ENCODE measurements at regions not wholly inside any gene's neighbourhood (a gene's known extent, or its start where the extent isn't known, plus 50 kb on each side); places are given as distances from the start of the nearest gene placed in this dataset.

GRCh38 chr7:81075150-81075549 is 156.3 kb upstream of the SEMA3C start:
- TF ChIP-seq POLR2AphosphoS5 (IDR thresholded peaks at IDR 0.05) (no peak), POLR2A (IDR thresholded peaks at IDR 0.05) (no peak), EP300 (IDR thresholded peaks at IDR 0.05) (no peak), CTCF (IDR thresholded peaks at IDR 0.05) (no peak)
- no peak overlapping the region for H3K27ac ChIP-seq
- DNase-seq (ENCODE audit: low spot score in 2 of 2): no peak
- no peaks in the 10 kb centered on the region for H3K27me3 ChIP-seq
- H3K36me3 ChIP-seq: no peaks in the 10 kb centered on the region
- no peak overlapping the region for H3K4me3 ChIP-seq
- H3K9me3 ChIP-seq: peaks cover 4% of the 10 kb centered on the region
- H3K4me1 ChIP-seq: peaks cover 10% of the 10 kb centered on the region
- 38% methylated on average over 2 of the region's 2 CpGs for WGBS

DNA sequence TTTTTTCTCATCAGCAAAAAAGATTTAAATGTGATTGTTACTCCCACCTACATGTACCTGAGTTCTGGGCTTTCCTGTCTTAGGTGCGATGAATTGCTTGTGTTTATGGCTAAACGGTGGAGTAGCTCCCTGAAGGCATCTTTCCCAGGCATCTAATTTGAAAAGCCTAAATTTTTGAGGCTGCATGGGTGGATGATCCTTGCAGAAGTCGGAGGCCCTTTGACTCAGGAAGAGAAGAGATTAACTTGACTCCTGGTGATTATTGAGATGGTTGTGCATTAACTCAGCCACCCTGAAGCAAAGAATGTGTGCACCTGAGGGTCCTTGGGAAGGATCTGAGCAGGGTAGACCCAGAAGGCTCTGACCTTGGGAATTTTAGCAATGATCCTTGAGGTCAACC is 155.6 kb upstream of the SEMA3C start:
- TF ChIP-seq POLR2A (IDR thresholded peaks at IDR 0.05) (no peak), EP300 (IDR thresholded peaks at IDR 0.05) (no peak), POLR2AphosphoS5 (IDR thresholded peaks at IDR 0.05) (no peak), CTCF (IDR thresholded peaks at IDR 0.05) (no peak)
- DNase-seq (ENCODE audit: low spot score in 2 of 2): no peak
- Histone ChIP-seq H3K36me3 (no peaks in the 10 kb centered on the region), H3K4me3 (no peak overlapping the region), H3K4me1 (peaks cover 10% of the 10 kb centered on the region), H3K27ac (no peak overlapping the region), H3K9me3 (peaks cover 4% of the 10 kb centered on the region), H3K27me3 (no peaks in the 10 kb centered on the region)
- 79% methylated on average over 3 of the region's 3 CpGs for WGBS

- Histone ChIP-seq H3K4me3 (no peak overlapping the region), H3K27ac (no peak overlapping the region), H3K4me1 (peaks cover 10% of the 10 kb centered on the region), H3K9me3 (peaks cover 4% of the 10 kb centered on the region), H3K27me3 (no peaks in the 10 kb centered on the region), H3K36me3 (no peaks in the 10 kb centered on the region)
- TF ChIP-seq POLR2A (IDR thresholded peaks at IDR 0.05) (no peak), POLR2AphosphoS5 (IDR thresholded peaks at IDR 0.05) (no peak), EP300 (IDR thresholded peaks at IDR 0.05) (no peak), CTCF (IDR thresholded peaks at IDR 0.05) (no peak)
- no peak for DNase-seq (ENCODE audit: low spot score in 2 of 2)
- WGBS: 50% methylated on average over 1 of the region's 1 CpG
These were observed 155.0 kb upstream of the SEMA3C start for GRCh38 chr7:81073931-81074251.

DNA sequence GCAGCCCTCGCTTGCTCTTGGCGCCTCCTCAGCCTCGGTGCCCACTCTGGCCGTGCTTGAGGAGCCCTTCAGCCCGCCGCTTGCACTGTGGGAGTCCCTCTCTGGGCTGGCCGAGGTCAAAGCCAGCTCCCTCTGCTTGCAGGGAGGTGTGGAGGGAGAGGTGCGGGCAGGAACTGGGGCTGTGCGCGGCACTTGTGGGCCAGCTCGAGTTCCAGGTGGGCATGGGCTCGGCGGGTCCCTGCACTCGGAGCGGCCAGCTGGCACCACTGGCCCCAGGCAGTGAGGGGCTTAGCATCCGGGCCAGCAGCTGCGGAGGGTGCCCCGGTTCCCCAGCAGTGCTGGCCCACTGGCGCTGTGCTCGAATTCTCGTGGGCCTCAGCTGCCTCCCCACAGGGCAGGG is 152.1 kb upstream of the SEMA3C start:
- WGBS: 91% methylated on average over 12 of the region's 21 CpGs
- no peak for DNase-seq (ENCODE audit: low spot score in 2 of 2)
- no peak for TF ChIP-seq POLR2AphosphoS5 (IDR thresholded peaks at IDR 0.05)
- TF ChIP-seq POLR2A (IDR thresholded peaks at IDR 0.05): no peak
- no peak for TF ChIP-seq EP300 (IDR thresholded peaks at IDR 0.05)
- Histone ChIP-seq H3K27ac (no peak overlapping the region), H3K4me1 (peaks cover 10% of the 10 kb centered on the region), H3K36me3 (no peaks in the 10 kb centered on the region), H3K27me3 (no peaks in the 10 kb centered on the region), H3K9me3 (no peaks in the 10 kb centered on the region), H3K4me3 (no peak overlapping the region)

DNA sequence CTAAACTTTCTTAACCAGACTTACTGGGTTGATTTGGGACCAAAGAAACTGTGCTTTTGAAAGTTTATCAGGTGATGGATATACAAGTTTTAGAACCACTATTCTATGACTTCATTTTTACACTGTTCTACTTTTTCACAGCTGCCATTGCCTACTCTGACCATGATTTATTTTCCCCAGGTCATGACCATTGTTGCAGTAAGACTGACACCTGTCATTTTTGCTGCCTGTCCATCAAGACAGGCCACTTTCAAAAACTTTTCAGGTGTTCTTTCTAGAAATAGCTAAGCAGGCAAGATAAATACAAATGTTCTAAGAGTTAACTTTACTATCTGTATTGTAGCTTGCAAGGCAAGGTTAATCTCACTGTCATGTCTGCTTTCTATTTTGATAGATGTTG is 147.9 kb upstream of the SEMA3C start:
- no peaks in the 10 kb centered on the region for H3K27me3 ChIP-seq
- no peaks in the 10 kb centered on the region for H3K36me3 ChIP-seq
- peaks cover 3% of the 10 kb centered on the region for H3K4me1 ChIP-seq
- H3K27ac ChIP-seq: no peak overlapping the region
- H3K9me3 ChIP-seq: no peaks in the 10 kb centered on the region
- no peak for TF ChIP-seq POLR2A (IDR thresholded peaks at IDR 0.05)
- TF ChIP-seq POLR2AphosphoS5 (IDR thresholded peaks at IDR 0.05): no peak
- no peak for TF ChIP-seq CTCF (IDR thresholded peaks at IDR 0.05)
- no peak for TF ChIP-seq EP300 (IDR thresholded peaks at IDR 0.05)
- no peak overlapping the region for H3K4me3 ChIP-seq
- DNase-seq (ENCODE audit: low spot score in 2 of 2): no peak

DNA sequence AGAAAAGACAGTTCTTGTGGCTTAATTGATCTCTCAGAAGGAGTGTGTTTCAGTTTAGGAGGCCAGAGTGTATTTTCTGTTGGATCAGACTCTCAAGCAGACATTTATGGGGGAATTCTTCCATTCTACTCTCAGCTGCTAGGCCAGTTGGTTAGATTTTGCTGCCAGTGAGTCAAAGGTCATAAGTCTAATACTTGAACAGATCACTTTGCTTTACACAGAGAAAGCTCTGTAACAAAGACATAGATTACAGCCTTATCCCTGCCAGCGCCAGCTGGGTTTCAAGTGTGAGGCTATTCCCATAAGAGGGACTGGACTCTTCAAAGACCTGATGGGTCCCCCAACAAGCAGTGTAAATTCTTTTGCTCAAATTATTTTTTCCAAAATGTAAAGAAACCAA is 145.6 kb upstream of the SEMA3C start:
- Histone ChIP-seq H3K9me3 (no peaks in the 10 kb centered on the region), H3K4me1 (peaks cover 3% of the 10 kb centered on the region), H3K4me3 (no peak overlapping the region), H3K27me3 (no peaks in the 10 kb centered on the region), H3K36me3 (no peaks in the 10 kb centered on the region), H3K27ac (no peak overlapping the region)
- no peak for DNase-seq (ENCODE audit: low spot score in 2 of 2)
- TF ChIP-seq CTCF (IDR thresholded peaks at IDR 0.05) (no peak), POLR2AphosphoS5 (IDR thresholded peaks at IDR 0.05) (no peak), EP300 (IDR thresholded peaks at IDR 0.05) (no peak), POLR2A (IDR thresholded peaks at IDR 0.05) (no peak)
- 100% methylated on average over 1 of the region's 1 CpG for WGBS

Measured in suprapubic skin (tissue), 4 donors.